HUES64 (cell line): ENCODE measurements at regions not wholly inside any gene's neighbourhood (a gene's known extent, or its start where the extent isn't known, plus 50 kb on each side); places are given as distances from the start of the nearest gene placed in this dataset.

Source experiments
- H3K27ac ChIP-seq: 2 replicates; pipeline ENCODE4 v1.7.0; 2013; ENCODE audit warnings: low read depth, low read length, inconsistent platforms
- H3K27me3 ChIP-seq: 2 replicates; pipeline ENCODE4 v1.6.1; 2013; ENCODE audit warnings: mild to moderate bottlenecking, low read length; ENCODE audit not compliant: insufficient read depth
- H3K36me3 ChIP-seq: 2 replicates; pipeline ENCODE4 v1.6.1; 2013; ENCODE audit warnings: mild to moderate bottlenecking, low read length; ENCODE audit not compliant: insufficient read depth
- H3K4me1 ChIP-seq: 2 replicates; pipeline ENCODE4 v1.6.1; 2013; ENCODE audit warnings: mild to moderate bottlenecking, low read length, moderate library complexity; ENCODE audit not compliant: insufficient read depth
- H3K4me3 ChIP-seq: 2 replicates; pipeline ENCODE4 v1.5.1; 2013; ENCODE audit warnings: mild to moderate bottlenecking, low read length, moderate library complexity
- H3K9ac ChIP-seq: 2 replicates; pipeline ENCODE4 v1.6.1; 2013; ENCODE audit warnings: mild to moderate bottlenecking, low read depth, low read length
- H3K9me3 ChIP-seq: 2 replicates; pipeline ENCODE4 v1.6.1; 2013; ENCODE audit warnings: low read depth, low read length; ENCODE audit not compliant: insufficient read depth
- WGBS: fragments of 150-250, 120-280 bp; methylation state at CpG from one replicate; pipeline ENCODE4 v1.1.7; 2013; ENCODE audit warnings: missing lambda C conversion rate; 5-methylcytosine and 5-hydroxymethylcytosine counted together

DNA sequence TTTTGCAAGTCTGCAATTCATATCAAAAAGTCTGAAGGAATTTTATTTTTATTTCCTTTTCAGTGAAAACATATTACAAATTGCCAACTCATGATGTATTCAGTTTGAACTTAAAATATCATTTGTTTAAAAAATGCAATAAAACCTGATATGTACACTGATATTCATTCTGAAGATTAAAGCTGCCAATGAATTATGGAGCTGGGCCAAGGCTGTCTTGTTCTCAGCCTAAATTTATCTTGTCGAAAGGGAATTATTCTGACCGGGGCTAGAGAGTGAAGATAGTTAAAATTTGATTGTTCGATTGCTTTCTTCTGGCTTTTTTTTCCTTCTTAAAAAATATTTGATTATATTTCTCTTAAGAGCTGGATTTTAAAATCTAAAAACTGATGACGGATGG lies 54.0 kb upstream of the RBFOX1 start:
- Histone ChIP-seq H3K27ac (no peak overlapping the region), H3K4me3 (no peak overlapping the region), H3K4me1 (no peaks in the 10 kb centered on the region), H3K9ac (no peak overlapping the region), H3K9me3 (no peaks in the 10 kb centered on the region), H3K36me3 (no peaks in the 10 kb centered on the region), H3K27me3 (no peaks in the 10 kb centered on the region)
- 94% methylated on average over 2 of the region's 4 CpGs for WGBS

DNA sequence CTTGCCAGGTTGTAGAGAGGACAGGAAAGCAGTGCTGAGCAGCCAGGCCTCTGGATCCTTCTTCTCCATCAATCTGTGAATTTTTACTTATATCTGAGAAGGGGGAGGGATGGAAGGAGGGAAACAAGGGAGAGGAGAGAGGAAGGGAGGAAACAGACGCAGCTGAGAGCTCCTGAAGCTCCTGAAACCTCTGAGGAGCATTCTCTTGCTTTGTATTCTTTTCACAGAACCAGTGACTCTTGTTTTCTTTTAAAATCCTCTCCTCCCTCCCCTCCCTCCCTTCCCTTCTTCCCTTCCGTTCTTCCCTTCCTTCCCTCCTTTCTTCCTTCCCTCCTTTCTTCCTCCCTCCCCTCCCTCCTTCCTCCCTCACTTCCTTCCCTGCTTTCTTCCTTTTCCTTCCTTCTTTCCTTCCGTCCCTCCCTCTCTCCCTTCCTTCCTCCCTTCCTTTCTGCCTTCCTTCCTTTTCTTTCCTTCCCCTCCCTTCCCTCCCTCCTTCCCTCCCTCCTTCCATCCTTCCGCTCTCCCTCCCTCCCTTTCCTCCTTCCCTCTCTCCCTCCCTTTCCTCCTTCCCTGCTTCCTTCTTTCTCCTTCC lies 60.0 kb upstream of the RBFOX1 start:
- no peaks in the 10 kb centered on the region for H3K27me3 ChIP-seq
- no peak overlapping the region for H3K9ac ChIP-seq
- 86% methylated on average over 4 of the region's 4 CpGs for WGBS
- H3K27ac ChIP-seq: no peak overlapping the region
- no peak overlapping the region for H3K4me3 ChIP-seq
- no peaks in the 10 kb centered on the region for H3K4me1 ChIP-seq
- no peaks in the 10 kb centered on the region for H3K36me3 ChIP-seq
- no peaks in the 10 kb centered on the region for H3K9me3 ChIP-seq

GRCh38 chr16:7271486-7271885 lies 61.2 kb upstream of the RBFOX1 start:
- no peak overlapping the region for H3K9ac ChIP-seq
- H3K27me3 ChIP-seq: no peaks in the 10 kb centered on the region
- H3K27ac ChIP-seq: no peak overlapping the region
- WGBS: 100% methylated on average over 5 of the region's 5 CpGs
- no peak overlapping the region for H3K4me3 ChIP-seq
- no peaks in the 10 kb centered on the region for H3K9me3 ChIP-seq
- H3K4me1 ChIP-seq: no peaks in the 10 kb centered on the region
- no peaks in the 10 kb centered on the region for H3K36me3 ChIP-seq

GRCh38 chr16:7270823-7271222 lies 61.8 kb upstream of the RBFOX1 start:
- H3K36me3 ChIP-seq: no peaks in the 10 kb centered on the region
- H3K4me1 ChIP-seq: no peaks in the 10 kb centered on the region
- no peak overlapping the region for H3K27ac ChIP-seq
- H3K9ac ChIP-seq: no peak overlapping the region
- H3K9me3 ChIP-seq: no peaks in the 10 kb centered on the region
- H3K27me3 ChIP-seq: no peaks in the 10 kb centered on the region
- WGBS: 93% methylated on average over 3 of the region's 3 CpGs
- no peak overlapping the region for H3K4me3 ChIP-seq

DNA sequence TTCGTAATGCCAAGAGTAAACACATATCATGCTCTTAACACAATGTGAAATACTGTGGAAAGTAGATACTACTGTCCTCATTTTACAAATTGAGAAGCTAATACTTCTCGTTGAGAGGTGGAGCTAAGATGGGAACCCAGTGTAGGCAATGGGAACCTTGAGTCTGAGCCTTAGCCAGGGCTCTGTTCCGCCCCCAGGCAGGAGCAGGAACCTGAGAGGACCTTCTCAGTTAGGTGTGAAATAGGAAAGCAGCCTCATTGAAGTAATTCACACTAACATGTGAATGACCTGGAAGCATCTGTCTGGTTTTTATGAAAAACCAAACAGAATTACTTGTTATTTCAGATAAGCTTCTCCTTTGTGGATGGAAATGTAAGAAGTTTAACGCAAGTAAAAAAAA lies 62.6 kb upstream of the RBFOX1 start:
- Histone ChIP-seq H3K27ac (no peak overlapping the region), H3K27me3 (no peaks in the 10 kb centered on the region), H3K9ac (no peak overlapping the region), H3K9me3 (no peaks in the 10 kb centered on the region), H3K36me3 (no peaks in the 10 kb centered on the region), H3K4me3 (no peak overlapping the region), H3K4me1 (no peaks in the 10 kb centered on the region)
- WGBS: 83% methylated on average over 3 of the region's 4 CpGs

GRCh38 chr16:7268182-7268581 lies 64.5 kb upstream of the RBFOX1 start:
- no peak overlapping the region for H3K27ac ChIP-seq

GRCh38 chr16:7257016-7257415 lies 75.6 kb upstream of the RBFOX1 start:
- H3K9ac ChIP-seq: no peak overlapping the region
- no peaks in the 10 kb centered on the region for H3K36me3 ChIP-seq
- no peak overlapping the region for H3K4me3 ChIP-seq
- H3K9me3 ChIP-seq: no peaks in the 10 kb centered on the region
- no peak overlapping the region for H3K27ac ChIP-seq
- no peaks in the 10 kb centered on the region for H3K4me1 ChIP-seq
- 91% methylated on average over 11 of the region's 11 CpGs for WGBS
- H3K27me3 ChIP-seq: no peaks in the 10 kb centered on the region

More at GRCh38 chr16:7268182-7268581, 64.5 kb upstream of the RBFOX1 start:
- H3K36me3 ChIP-seq: no peaks in the 10 kb centered on the region
- H3K4me3 ChIP-seq: no peak overlapping the region
- no peaks in the 10 kb centered on the region for H3K27me3 ChIP-seq
- WGBS: 33% methylated on average over 6 of the region's 6 CpGs
- no peak overlapping the region for H3K9ac ChIP-seq
- H3K4me1 ChIP-seq: no peaks in the 10 kb centered on the region
- no peaks in the 10 kb centered on the region for H3K9me3 ChIP-seq

- no peaks in the 10 kb centered on the region for H3K36me3 ChIP-seq
- no peaks in the 10 kb centered on the region for H3K9me3 ChIP-seq
- 32% methylated on average over 6 of the region's 6 CpGs for WGBS
- H3K27ac ChIP-seq: no peak overlapping the region
- no peaks in the 10 kb centered on the region for H3K27me3 ChIP-seq
- no peaks in the 10 kb centered on the region for H3K4me1 ChIP-seq
- H3K4me3 ChIP-seq: no peak overlapping the region
- no peak overlapping the region for H3K9ac ChIP-seq
Observed at GRCh38 chr16:7246578-7246977, 86.1 kb upstream of the RBFOX1 start.

DNA sequence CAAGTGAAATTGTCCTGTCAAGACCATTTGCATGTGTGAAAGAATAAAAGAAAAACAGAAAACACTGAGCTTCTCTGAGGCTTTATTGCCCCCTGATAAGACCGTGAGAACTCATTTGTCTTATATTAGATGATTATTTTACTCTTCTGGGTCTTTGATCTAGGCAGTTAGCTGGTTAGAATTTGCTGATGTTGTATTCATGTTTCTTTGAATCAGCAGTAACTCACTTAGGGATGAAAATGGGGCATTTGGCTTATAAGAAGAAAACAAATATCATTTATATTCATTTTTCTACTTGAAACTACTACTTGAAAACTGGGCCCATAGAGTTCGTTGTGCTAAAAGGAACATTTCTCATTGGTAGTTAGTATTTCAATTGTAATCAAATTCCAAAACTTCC lies 93.1 kb upstream of the RBFOX1 start:
- Histone ChIP-seq H3K4me3 (no peak overlapping the region), H3K27ac (no peak overlapping the region), H3K9me3 (no peaks in the 10 kb centered on the region), H3K27me3 (no peaks in the 10 kb centered on the region), H3K36me3 (no peaks in the 10 kb centered on the region), H3K9ac (no peak overlapping the region), H3K4me1 (no peaks in the 10 kb centered on the region)
- WGBS: 91% methylated on average over 1 of the region's 2 CpGs

GRCh38 chr16:7236824-7237410 lies 95.7 kb upstream of the RBFOX1 start:
- 92% methylated on average over 6 of the region's 6 CpGs for WGBS

GRCh38 chr16:7233975-7234374 lies 98.7 kb upstream of the RBFOX1 start:
- Histone ChIP-seq H3K36me3 (no peaks in the 10 kb centered on the region), H3K4me3 (no peak overlapping the region), H3K27me3 (no peaks in the 10 kb centered on the region), H3K4me1 (no peaks in the 10 kb centered on the region), H3K9ac (no peak overlapping the region), H3K9me3 (no peaks in the 10 kb centered on the region), H3K27ac (no peak overlapping the region)
- 56% methylated on average over 2 of the region's 2 CpGs for WGBS

More at GRCh38 chr16:7236824-7237410, 95.7 kb upstream of the RBFOX1 start:
- no peaks in the 10 kb centered on the region for H3K9me3 ChIP-seq
- no peak overlapping the region for H3K4me3 ChIP-seq
- H3K9ac ChIP-seq: no peak overlapping the region
- no peaks in the 10 kb centered on the region for H3K27me3 ChIP-seq
- no peak overlapping the region for H3K27ac ChIP-seq
- no peaks in the 10 kb centered on the region for H3K36me3 ChIP-seq
- no peaks in the 10 kb centered on the region for H3K4me1 ChIP-seq

DNA sequence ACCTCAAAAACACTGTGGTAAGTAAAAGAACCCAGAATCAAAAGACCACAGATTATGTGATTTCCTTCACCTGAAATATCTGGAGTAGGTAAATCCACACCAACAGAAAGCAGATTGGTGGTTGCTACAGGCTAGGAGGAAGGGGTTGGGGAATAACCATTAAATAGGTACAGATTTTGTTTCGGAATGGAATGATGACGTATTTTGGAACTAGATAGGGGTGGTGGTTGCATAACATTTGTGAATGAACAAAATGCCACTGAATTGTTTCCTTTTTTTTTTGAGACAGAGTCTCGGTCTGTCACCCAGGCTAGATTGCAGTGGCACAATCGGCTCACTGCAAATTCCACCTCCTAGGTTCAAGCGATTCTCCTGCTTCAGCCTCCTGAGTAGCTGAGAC lies 100.9 kb upstream of the RBFOX1 start:
- H3K9ac ChIP-seq: no peak overlapping the region
- H3K27me3 ChIP-seq: no peaks in the 10 kb centered on the region
- no peaks in the 10 kb centered on the region for H3K36me3 ChIP-seq
- H3K4me1 ChIP-seq: peaks cover 9% of the 10 kb centered on the region
- no peak overlapping the region for H3K4me3 ChIP-seq
- no peaks in the 10 kb centered on the region for H3K9me3 ChIP-seq
- H3K27ac ChIP-seq: no peak overlapping the region
- 94% methylated on average over 5 of the region's 5 CpGs for WGBS
